Peyer's patch (tissue), 4 donors: ENCODE measurements at regions not wholly inside any gene's neighbourhood (a gene's known extent, or its start where the extent isn't known, plus 50 kb on each side); places are given as distances from the start of the nearest gene placed in this dataset.

Experiments used
- POLR2A ChIP-seq, 2 donors: fragments of 450-650 bp; IDR thresholded peaks; one replicate each; pipeline ENCODE4 v1.5.1; 2017; ENCODE audit warnings: antibody characterized with exemption in 2 of 2, mild to moderate bottlenecking in 2 of 2, moderate library complexity in 2 of 2
- TF ChIP-seq, protein P1 (sequence below), 6 experiments: fragments of 450-650 bp in 4 of 6; fragments of 200-600 bp in 2 of 6; sonication (generic) in 1 of 6; IDR thresholded peaks; one replicate each; pipeline ENCODE4 v1.5.1; 2017 to 2019; ENCODE audit warnings: antibody characterized with exemption in 6 of 6, mild to moderate bottlenecking in 3 of 6, moderate library complexity in 1 of 6

DNA sequence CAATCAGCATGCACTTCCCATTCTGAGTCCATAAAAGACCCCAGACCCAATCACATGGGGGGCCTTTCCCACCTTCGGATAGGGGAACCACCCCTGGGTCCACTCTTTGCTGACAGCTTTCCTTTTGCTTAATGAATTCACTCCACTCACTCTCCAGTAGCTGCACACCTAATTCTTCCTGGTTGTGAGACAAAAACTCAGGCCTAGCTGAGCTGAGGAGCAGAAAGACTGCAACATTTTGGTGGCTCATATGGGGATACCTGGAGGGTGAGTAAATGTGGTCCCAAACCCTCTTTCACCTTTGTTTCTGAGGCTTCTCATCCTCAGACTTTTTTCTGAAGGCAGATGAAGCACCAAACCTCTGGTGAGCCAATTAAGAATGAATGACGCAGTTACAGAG lies 138.1 kb downstream of the WDR11 start:
- TF ChIP-seq, protein P1, sequence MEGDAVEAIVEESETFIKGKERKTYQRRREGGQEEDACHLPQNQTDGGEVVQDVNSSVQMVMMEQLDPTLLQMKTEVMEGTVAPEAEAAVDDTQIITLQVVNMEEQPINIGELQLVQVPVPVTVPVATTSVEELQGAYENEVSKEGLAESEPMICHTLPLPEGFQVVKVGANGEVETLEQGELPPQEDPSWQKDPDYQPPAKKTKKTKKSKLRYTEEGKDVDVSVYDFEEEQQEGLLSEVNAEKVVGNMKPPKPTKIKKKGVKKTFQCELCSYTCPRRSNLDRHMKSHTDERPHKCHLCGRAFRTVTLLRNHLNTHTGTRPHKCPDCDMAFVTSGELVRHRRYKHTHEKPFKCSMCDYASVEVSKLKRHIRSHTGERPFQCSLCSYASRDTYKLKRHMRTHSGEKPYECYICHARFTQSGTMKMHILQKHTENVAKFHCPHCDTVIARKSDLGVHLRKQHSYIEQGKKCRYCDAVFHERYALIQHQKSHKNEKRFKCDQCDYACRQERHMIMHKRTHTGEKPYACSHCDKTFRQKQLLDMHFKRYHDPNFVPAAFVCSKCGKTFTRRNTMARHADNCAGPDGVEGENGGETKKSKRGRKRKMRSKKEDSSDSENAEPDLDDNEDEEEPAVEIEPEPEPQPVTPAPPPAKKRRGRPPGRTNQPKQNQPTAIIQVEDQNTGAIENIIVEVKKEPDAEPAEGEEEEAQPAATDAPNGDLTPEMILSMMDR (IDR thresholded peaks at IDR 0.05), result no peak
- TF ChIP-seq POLR2A (IDR thresholded peaks at IDR 0.05), result no peak
